ENCODE measurements at regions not wholly inside any gene's neighbourhood (a gene's known extent, or its start where the extent isn't known, plus 50 kb on each side); places are given as distances from the start of the nearest gene placed in this dataset.

GRCh38 chrX:720250-720649 lies 89.7 kb downstream of the SHOX start:
- Histone ChIP-seq H3K27ac (ENCODE audit: low read depth) (no peak overlapping the region), H3K27me3 (ENCODE audit: insufficient read depth) (no peaks in the 10 kb centered on the region), H3K9me2 (ENCODE audit: insufficient read depth) (no peaks in the 10 kb centered on the region), H3K4me1 (ENCODE audit: insufficient read depth) (no peaks in the 10 kb centered on the region), H3K36me3 (ENCODE audit: insufficient read depth) (no peaks in the 10 kb centered on the region), H3F3A (replicated peaks; ENCODE audit: low read depth) (0 out of 2 replicates have a peak, but pooled peaks cover 6% of the 10 kb centered on the region), H3K4me3 (no peak overlapping the region), H3K4me2 (no peak overlapping the region), H3K79me2 (replicated peaks; ENCODE audit: insufficient read depth) (no peaks in the 10 kb centered on the region), H4K20me1 (replicated peaks; ENCODE audit: insufficient read depth) (no peaks in the 10 kb centered on the region), H2AFZ (no peak overlapping the region)
- Mint-ChIP-seq H3K4me1 (no peaks in the 10 kb centered on the region), H3K4me3 (no peak overlapping the region), H3K27me3 (ENCODE audit: insufficient read depth, low read depth, poor library complexity) (peaks cover 4% of the 10 kb centered on the region), H3K9me3 (peaks cover 83% of the 10 kb centered on the region), H3K36me3 (ENCODE audit: low read depth) (peaks cover 30% of the 10 kb centered on the region), H3K27ac (no peak overlapping the region)
- no peak for TF ChIP-seq POLR2AphosphoS5 (IDR thresholded peaks at IDR 0.05; ENCODE audit: low read depth)
- no peak for TF ChIP-seq EZH2phosphoT487 (IDR thresholded peaks at IDR 0.05; ENCODE audit: unreplicated experiment)
- TF ChIP-seq EZH2 (IDR thresholded peaks at IDR 0.05; ENCODE audit: low read depth, unreplicated experiment) = no peak
- no peak for TF ChIP-seq CREB1 (CRISPR knock-in tag; IDR thresholded peaks at IDR 0.05; ENCODE audit: low read depth)
- TF ChIP-seq JUNB (IDR thresholded peaks at IDR 0.05; ENCODE audit: unreplicated experiment) = no peak
- DNase-seq (ENCODE audit: low spot score) = no peak
- no peak for ATAC-seq

GRCh38 chrX:716136-716535 lies 85.5 kb downstream of the SHOX start:
- H3K4me3 Mint-ChIP-seq = no peak overlapping the region
- Histone ChIP-seq H3K36me3 (ENCODE audit: insufficient read depth) (no peaks in the 10 kb centered on the region; the same call in 1 of the 2 replicates), H3K27me3 (ENCODE audit: insufficient read depth) (no peaks in the 10 kb centered on the region), H3F3A (replicated peaks; ENCODE audit: low read depth) (no peaks in the 10 kb centered on the region), H3K4me2 (no peak overlapping the region), H2AFZ (no peak overlapping the region), H3K4me1 (ENCODE audit: insufficient read depth) (no peaks in the 10 kb centered on the region), H3K27ac (ENCODE audit: low read depth) (no peak overlapping the region), H3K9me2 (ENCODE audit: insufficient read depth) (no peaks in the 10 kb centered on the region), H3K4me3 (no peak overlapping the region), H4K20me1 (replicated peaks; ENCODE audit: insufficient read depth) (no peaks in the 10 kb centered on the region), H3K79me2 (replicated peaks; ENCODE audit: insufficient read depth) (no peaks in the 10 kb centered on the region)
- no peaks in the 10 kb centered on the region for H3K4me1 Mint-ChIP-seq
- DNase-seq (ENCODE audit: low spot score) (no peak), ATAC-seq (no peak)
- H3K36me3 Mint-ChIP-seq (ENCODE audit: low read depth) = peaks cover 34% of the 10 kb centered on the region
- peaks cover 97% of the 10 kb centered on the region for H3K9me3 Mint-ChIP-seq
- H3K27ac Mint-ChIP-seq = no peak overlapping the region
- H3K27me3 Mint-ChIP-seq (ENCODE audit: insufficient read depth, low read depth, poor library complexity) = no peaks in the 10 kb centered on the region
- TF ChIP-seq EZH2phosphoT487 (IDR thresholded peaks at IDR 0.05; ENCODE audit: unreplicated experiment) (no peak), EZH2 (IDR thresholded peaks at IDR 0.05; ENCODE audit: low read depth, unreplicated experiment) (no peak), CREB1 (CRISPR knock-in tag; IDR thresholded peaks at IDR 0.05; ENCODE audit: low read depth) (no peak), STAT1 (IDR thresholded peaks at IDR 0.05; ENCODE audit: unreplicated experiment) (no peak), ZNF331 (CRISPR knock-in tag; IDR thresholded peaks at IDR 0.05; ENCODE audit: low read depth) (no peak), ZNF114 (CRISPR knock-in tag; IDR thresholded peaks at IDR 0.05) (no peak), CTCF (conservative IDR thresholded peaks at IDR 0.05; ENCODE audit: low read depth in 2 of 2) (no peak), ETS1 (IDR thresholded peaks at IDR 0.05) (no peak)

All from GM23338 (cell line).